Cardiac septum (tissue), 1 donor: ENCODE measurements at regions not wholly inside any gene's neighbourhood (a gene's known extent, or its start where the extent isn't known, plus 50 kb on each side); places are given as distances from the start of the nearest gene placed in this dataset.
"Not testable (repeated sequence)": the region's sequence is repeated elsewhere in the genome, so short reads cannot be mapped to it uniquely, and the experiment has no call there.

Experiments
- DNase-seq: peaks from one replicate; pipeline ENCODE4 v3.0.0-alpha.2; 2020; ENCODE audit warnings: low spot score
- intact Hi-C: fragments of 100-400 bp; cut with DNase I; formaldehyde crosslinking; loops from one replicate; pipeline ENCODE4 v1.14.0; 2022
- donor health status: DM: no; HTN: no; CAD: no.

GRCh38 chr12:119931402-119931801, 54.3 kb upstream of the CIT start:
- intact Hi-C loops, result no loop called here
- peak; percentile 6 for DNase-seq

- intact Hi-C loops, result no loop called here
- DNase-seq, result no peak
These were observed 55.8 kb upstream of the CIT start for GRCh38 chr12:119932921-119933320.

GRCh38 chr12:119934780-119935179, 54.3 kb upstream of the BICDL1 start:
- DNase-seq, intact Hi-C loops: not testable (repeated sequence)

GRCh38 chr12:119936705-119937311, 52.2 kb upstream of the BICDL1 start:
- peak; percentile 7 for DNase-seq
- intact Hi-C loops, result no loop called here

GRCh38 chr12:119938049-119938667, 50.9 kb upstream of the BICDL1 start:
- DNase-seq, result peak; percentile 69
- intact Hi-C loops, result no loop called here
